NB4 (cell line): ENCODE measurements at regions not wholly inside any gene's neighbourhood (a gene's known extent, or its start where the extent isn't known, plus 50 kb on each side); places are given as distances from the start of the nearest gene placed in this dataset.
A peak's percentile ranks its signal among the peaks of the same experiment; 100 is the strongest.

ENCODE experiments used
- DNase-seq: peaks from one replicate; pipeline ENCODE4 v3.0.0; 2010; ENCODE audit warnings: low read depth
- H3K4me3 ChIP-seq: one replicate; pipeline ENCODE4 v1.5.1; 2011; ENCODE audit warnings: mild to moderate bottlenecking, low read depth, low read length, moderate library complexity
- MYC ChIP-seq: IDR thresholded peaks from 2 replicates; pipeline ENCODE4 v1.6.1; 2011; ENCODE audit warnings: low read depth, low read length
- POLR2A ChIP-seq: IDR thresholded peaks from 2 replicates; pipeline ENCODE4 v1.6.1; 2011; ENCODE audit warnings: mild to moderate bottlenecking; ENCODE audit not compliant: insufficient read length; ENCODE audit errors: extremely low read depth
- TF ChIP-seq, protein P1 (sequence below): IDR thresholded peaks from one replicate; pipeline ENCODE4 v1.5.1; 2012; ENCODE audit warnings: low read depth, low read length
- TF ChIP-seq, protein P2 (sequence below): IDR thresholded peaks from 2 replicates; pipeline ENCODE4 v1.6.1; 2011; ENCODE audit warnings: low read depth, low read length

DNA sequence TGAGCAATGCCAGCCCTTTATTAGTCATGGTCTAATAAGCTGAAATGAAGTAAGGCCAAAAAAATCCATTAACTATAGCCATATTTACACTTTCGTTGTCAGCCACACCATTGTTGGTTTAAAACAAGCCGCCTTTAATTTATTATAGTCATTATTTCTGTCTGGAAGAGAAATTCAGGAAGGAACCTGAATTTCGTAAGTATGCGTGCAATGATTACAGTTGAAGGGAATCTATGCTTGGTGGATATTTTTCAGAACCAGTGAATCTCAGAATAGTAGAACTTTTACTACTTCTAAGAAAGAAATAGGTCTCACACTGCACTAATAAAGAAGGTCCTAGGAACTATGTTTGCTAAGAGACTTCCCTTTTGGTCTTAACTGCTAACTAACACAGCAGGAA lies 59.1 kb downstream of the FAM43A start:
- H3K4me3 ChIP-seq = no peak overlapping the region
- TF ChIP-seq, protein P1, sequence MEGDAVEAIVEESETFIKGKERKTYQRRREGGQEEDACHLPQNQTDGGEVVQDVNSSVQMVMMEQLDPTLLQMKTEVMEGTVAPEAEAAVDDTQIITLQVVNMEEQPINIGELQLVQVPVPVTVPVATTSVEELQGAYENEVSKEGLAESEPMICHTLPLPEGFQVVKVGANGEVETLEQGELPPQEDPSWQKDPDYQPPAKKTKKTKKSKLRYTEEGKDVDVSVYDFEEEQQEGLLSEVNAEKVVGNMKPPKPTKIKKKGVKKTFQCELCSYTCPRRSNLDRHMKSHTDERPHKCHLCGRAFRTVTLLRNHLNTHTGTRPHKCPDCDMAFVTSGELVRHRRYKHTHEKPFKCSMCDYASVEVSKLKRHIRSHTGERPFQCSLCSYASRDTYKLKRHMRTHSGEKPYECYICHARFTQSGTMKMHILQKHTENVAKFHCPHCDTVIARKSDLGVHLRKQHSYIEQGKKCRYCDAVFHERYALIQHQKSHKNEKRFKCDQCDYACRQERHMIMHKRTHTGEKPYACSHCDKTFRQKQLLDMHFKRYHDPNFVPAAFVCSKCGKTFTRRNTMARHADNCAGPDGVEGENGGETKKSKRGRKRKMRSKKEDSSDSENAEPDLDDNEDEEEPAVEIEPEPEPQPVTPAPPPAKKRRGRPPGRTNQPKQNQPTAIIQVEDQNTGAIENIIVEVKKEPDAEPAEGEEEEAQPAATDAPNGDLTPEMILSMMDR = no peak
- TF ChIP-seq MYC (no peak), POLR2A (no peak)
- TF ChIP-seq, protein P2, sequence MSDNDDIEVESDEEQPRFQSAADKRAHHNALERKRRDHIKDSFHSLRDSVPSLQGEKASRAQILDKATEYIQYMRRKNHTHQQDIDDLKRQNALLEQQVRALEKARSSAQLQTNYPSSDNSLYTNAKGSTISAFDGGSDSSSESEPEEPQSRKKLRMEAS = no peak
- peak; percentile 25 for DNase-seq

DNA sequence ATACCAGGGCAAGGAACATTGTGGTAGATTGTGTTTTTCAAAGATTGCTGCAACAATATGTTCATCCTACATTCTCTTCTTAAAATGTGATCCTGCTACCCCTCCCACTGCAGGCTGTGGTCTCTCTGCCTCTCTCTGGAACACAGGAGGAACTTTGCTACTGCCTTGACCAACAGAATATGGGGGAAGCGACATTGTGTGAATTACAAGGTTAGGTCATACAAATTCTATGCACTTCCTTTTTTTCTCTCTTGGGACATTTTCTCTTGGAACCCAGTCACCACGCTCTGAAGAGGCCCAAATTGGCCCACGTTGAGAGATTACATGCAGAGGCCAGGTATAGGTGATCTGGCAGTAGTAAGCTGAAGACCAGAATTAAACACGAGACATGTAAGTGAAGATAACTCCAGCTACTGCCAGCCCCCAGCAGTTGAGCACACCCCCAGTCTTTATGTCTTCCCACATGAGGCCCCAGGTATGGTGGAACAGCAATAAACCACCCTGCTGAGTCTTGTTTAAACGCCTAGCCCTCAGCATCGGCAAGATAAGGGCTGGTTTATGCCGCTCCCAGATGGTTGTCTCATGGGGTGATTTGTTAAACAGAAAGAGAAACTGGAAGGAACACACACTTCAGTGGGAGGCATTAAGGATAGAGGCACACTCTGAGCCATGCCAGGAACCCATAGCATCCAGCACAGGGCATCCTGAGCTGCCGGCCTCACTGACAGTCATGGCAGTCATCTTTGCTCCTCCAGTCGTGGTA lies 59.9 kb downstream of the FAM43A start:
- TF ChIP-seq, protein P2 = 0 out of 2 replicates have a peak, but pooled peaks have one; percentile 14
- TF ChIP-seq, protein P1 = no peak
- peak; percentile 84 for DNase-seq
- H3K4me3 ChIP-seq = no peak overlapping the region

DNA sequence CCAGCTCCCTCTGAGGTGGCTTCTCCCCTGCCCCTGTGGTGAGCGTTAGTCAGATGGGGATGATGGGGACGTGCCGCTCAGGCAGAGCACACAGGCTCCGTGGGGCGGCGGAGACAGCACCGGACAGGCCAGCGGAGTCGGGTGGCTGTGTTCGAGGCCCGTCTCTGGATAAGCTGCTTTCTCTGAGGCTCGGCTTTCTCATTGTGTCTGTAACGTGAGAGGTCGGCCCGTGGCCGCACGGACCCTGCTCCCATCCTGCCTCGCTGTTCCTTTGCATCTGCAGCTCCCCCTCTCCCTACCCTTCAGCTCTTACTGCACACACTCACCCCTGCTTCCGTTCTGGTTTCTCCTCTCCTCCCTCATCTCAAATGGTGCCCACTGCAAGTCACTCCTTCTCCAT lies 62.5 kb downstream of the FAM43A start:
- TF ChIP-seq POLR2A (no peak), MYC (no peak)
- TF ChIP-seq, protein P2 = no peak
- TF ChIP-seq, protein P1 = no peak
- H3K4me3 ChIP-seq = no peak overlapping the region
- no peak for DNase-seq

DNA sequence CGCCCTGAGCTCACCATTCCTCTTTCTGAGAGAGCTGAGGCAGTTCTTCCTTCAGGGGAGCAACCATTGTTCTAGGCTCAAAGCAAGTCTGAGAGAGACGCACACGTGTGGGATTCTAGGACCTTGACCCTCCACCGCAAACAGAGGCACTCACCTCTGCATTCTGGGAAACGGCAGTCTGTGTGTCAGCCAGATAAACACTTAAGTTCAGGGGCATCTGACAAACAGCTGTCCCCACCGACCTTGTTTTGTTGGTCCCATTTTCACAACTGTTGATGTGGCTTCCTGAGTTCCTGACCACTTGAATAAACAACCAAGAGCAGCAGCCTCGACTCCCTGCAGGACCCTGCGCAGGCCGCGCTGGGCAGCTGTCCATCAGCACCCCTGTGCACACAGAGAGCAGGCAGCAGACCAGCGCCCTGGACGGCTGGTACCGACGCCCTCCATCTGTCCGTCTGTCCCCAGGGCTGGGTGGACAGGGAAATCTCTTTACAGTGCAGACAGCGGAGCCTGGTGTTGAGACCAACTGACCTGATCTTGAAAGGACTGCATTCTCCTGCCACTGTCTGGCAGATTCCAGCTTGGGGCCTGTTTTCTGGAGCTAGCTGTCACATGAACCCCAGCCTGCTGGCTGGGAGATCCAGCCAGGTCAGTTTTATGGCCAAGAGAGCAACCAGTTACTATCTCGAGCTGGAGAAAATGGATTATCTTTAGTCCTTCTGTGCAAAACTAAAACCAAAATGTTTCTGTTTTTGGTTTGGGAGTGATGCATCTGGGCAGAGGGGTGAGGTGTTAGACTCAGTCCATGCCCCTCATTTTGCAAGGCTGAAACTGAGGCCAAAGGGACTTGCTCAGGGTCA lies 64.2 kb downstream of the FAM43A start:
- H3K4me3 ChIP-seq = no peak overlapping the region
- TF ChIP-seq MYC = no peak
- TF ChIP-seq POLR2A = no peak
- TF ChIP-seq, protein P2 = no peak
- TF ChIP-seq, protein P1 = no peak
- no peak for DNase-seq

DNA sequence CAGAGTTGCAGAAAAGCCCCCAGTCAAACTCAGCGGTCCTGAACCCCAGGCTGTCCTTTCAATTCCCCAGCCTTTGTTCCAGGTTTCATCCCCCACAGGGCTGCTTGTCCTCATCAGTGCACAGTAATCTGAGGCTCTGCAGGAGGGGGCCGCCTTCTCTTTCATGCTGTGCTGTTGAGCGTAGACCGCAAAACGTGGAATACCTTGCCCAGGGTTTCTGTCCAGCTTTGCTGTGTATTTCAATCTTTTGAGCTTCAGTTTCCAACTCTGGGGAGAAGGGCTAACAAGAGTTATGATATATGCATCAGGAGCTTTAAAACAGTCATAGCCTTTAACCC lies 64.8 kb downstream of the FAM43A start:
- no peak overlapping the region for H3K4me3 ChIP-seq
- TF ChIP-seq, protein P1 = no peak
- TF ChIP-seq, protein P2 = no peak
- TF ChIP-seq POLR2A = no peak
- TF ChIP-seq MYC = no peak
- no peak for DNase-seq
